ENCODE measurements at regions not wholly inside any gene's neighbourhood (a gene's known extent, or its start where the extent isn't known, plus 50 kb on each side); places are given as distances from the start of the nearest gene placed in this dataset.

GRCh38 chr10:33477291-33478088, 143.0 kb upstream of the NRP1 start:
- TF ChIP-seq CTCF (IDR thresholded peaks at IDR 0.05) (no peak), POLR2A (IDR thresholded peaks at IDR 0.05) (no peak)

Measured in uterus (tissue), 2 donors.